Upper lobe of left lung (tissue), 4 donors: ENCODE measurements at regions not wholly inside any gene's neighbourhood (a gene's known extent, or its start where the extent isn't known, plus 50 kb on each side); places are given as distances from the start of the nearest gene placed in this dataset.

Experiments
- POLR2A ChIP-seq, 4 donors: fragments of 450-650 bp; IDR thresholded peaks; one replicate each; pipeline ENCODE4 v1.5.1; 2016 to 2017; ENCODE audit warnings: antibody characterized with exemption in 4 of 4, mild to moderate bottlenecking in 2 of 4
- TF ChIP-seq, protein P1 (sequence below), 6 experiments: fragments of 450-650 bp in 4 of 6; fragments of 200-600 bp in 2 of 6; sonication (generic) in 2 of 6; IDR thresholded peaks; one replicate each; pipeline ENCODE4 v1.5.1; 2016 to 2019; ENCODE audit warnings: antibody characterized with exemption in 6 of 6

DNA sequence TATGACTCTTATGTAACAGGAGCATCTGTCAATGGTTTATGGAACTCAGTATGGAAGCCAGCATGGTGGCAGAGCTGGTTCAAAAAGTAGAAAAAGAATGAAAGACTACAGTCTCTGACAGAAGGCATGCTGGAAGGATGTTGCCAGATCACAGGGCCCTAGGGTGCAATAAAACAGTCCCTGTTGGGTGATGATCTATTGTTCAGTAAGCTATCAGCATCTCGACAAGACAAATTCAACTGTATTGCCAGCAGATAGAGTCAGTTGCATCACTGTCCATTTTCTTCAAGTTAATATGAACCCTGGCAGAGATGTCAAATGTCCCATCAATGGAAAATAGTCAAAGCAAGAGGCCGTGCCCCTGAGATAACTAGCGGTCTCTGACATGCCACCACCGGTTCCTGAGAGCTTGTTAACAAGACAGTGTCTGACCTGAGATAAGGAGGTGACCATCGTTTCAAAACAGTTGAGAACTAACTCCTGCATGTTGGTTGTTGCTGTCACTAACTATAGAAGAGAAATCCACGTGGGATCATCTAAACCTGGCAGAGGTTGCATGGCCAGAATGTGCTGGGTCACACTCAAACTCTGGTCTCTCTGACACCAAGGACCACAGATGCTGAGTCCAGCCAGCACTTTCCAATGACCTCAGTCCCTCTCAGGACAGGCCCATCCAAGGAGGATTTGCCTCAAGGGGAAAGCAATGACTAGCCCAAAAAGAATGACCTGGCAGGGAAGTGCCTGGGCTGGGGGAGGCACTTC, 125.9 kb downstream of the RIPK4 start:
- TF ChIP-seq, protein P1, sequence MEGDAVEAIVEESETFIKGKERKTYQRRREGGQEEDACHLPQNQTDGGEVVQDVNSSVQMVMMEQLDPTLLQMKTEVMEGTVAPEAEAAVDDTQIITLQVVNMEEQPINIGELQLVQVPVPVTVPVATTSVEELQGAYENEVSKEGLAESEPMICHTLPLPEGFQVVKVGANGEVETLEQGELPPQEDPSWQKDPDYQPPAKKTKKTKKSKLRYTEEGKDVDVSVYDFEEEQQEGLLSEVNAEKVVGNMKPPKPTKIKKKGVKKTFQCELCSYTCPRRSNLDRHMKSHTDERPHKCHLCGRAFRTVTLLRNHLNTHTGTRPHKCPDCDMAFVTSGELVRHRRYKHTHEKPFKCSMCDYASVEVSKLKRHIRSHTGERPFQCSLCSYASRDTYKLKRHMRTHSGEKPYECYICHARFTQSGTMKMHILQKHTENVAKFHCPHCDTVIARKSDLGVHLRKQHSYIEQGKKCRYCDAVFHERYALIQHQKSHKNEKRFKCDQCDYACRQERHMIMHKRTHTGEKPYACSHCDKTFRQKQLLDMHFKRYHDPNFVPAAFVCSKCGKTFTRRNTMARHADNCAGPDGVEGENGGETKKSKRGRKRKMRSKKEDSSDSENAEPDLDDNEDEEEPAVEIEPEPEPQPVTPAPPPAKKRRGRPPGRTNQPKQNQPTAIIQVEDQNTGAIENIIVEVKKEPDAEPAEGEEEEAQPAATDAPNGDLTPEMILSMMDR (IDR thresholded peaks at IDR 0.05), result no peak
- no peak for TF ChIP-seq POLR2A (IDR thresholded peaks at IDR 0.05)
